ENCODE measurements at regions not wholly inside any gene's neighbourhood (a gene's known extent, or its start where the extent isn't known, plus 50 kb on each side); places are given as distances from the start of the nearest gene placed in this dataset.

DNA sequence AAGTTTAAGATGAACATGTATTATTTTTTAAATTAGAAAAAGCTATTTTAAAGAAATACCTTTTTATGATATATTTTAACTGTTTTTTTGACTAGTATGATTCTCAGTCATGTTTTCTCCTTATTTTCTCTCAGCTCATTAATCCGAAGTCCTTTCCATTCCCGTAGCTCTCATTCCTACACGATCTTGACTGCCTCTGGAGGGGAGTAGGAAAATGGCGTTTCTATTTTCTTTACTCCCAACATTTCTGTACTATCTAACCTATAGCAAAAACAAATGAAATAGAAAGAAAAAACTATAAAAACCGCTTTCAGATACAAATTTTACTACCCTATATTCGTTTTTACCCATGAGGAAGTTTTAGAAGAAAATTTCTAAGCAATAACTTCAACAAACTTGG, 343.8 kb downstream of the RBM26 start:
- TF ChIP-seq, protein P1, sequence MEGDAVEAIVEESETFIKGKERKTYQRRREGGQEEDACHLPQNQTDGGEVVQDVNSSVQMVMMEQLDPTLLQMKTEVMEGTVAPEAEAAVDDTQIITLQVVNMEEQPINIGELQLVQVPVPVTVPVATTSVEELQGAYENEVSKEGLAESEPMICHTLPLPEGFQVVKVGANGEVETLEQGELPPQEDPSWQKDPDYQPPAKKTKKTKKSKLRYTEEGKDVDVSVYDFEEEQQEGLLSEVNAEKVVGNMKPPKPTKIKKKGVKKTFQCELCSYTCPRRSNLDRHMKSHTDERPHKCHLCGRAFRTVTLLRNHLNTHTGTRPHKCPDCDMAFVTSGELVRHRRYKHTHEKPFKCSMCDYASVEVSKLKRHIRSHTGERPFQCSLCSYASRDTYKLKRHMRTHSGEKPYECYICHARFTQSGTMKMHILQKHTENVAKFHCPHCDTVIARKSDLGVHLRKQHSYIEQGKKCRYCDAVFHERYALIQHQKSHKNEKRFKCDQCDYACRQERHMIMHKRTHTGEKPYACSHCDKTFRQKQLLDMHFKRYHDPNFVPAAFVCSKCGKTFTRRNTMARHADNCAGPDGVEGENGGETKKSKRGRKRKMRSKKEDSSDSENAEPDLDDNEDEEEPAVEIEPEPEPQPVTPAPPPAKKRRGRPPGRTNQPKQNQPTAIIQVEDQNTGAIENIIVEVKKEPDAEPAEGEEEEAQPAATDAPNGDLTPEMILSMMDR (conservative IDR thresholded peaks at IDR 0.05; ENCODE audit: low read length), result no peak
- TF ChIP-seq EZH2phosphoT487 (IDR thresholded peaks at IDR 0.05; ENCODE audit: borderline replicate concordance), result no peak
